ENCODE measurements at regions not wholly inside any gene's neighbourhood (a gene's known extent, or its start where the extent isn't known, plus 50 kb on each side); places are given as distances from the start of the nearest gene placed in this dataset.

DNA sequence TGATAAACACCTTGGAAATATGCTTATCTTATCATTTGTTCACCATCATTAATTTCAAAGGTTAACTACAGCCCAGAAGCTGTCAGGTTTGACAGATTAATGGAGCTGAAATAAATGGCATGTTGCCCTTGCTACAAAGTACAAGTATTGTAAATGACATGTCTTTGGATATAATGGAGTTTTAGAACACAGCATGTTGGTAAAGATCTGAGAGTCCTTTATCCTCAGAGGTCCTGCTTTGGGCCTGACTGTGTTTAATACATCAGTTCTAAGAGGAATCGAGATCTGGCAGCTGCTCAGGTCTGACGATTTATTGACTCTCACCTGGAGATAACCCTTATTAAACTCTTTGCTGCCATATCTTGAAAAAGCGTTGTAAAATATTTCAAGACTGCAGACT, 222.7 kb upstream of the OPRM1 start:
- TF ChIP-seq GATA3 (IDR thresholded peaks at IDR 0.05; ENCODE audit: low read depth, low read length) (no peak), GATA2 (IDR thresholded peaks at IDR 0.05; ENCODE audit: low read depth, low read length) (no peak)

Data from SH-SY5Y (cell line).